Large intestine (tissue), 3 donors: ENCODE measurements at regions not wholly inside any gene's neighbourhood (a gene's known extent, or its start where the extent isn't known, plus 50 kb on each side); places are given as distances from the start of the nearest gene placed in this dataset.

Source experiments
- DNase-seq, 2 donors: peaks; one replicate each; pipeline versions ENCODE4 v3.0.0 to v3.0.0-alpha.2; 2013
- H3K27ac ChIP-seq: one replicate; pipeline ENCODE4 v1.5.1; 2013; ENCODE audit warnings: low read length
- H3K27me3 ChIP-seq: 2 replicates; pipeline ENCODE4 v1.6.1; 2013; ENCODE audit warnings: low read length; ENCODE audit not compliant: control insufficient read depth, insufficient read depth
- H3K36me3 ChIP-seq: 2 replicates; pipeline ENCODE4 v1.6.1; 2013; ENCODE audit warnings: low read length; ENCODE audit not compliant: control insufficient read depth, insufficient read depth
- H3K4me1 ChIP-seq: one replicate; pipeline ENCODE4 v1.6.1; 2013; ENCODE audit warnings: low read length; ENCODE audit not compliant: control insufficient read depth, insufficient read depth
- H3K4me3 ChIP-seq: one replicate; pipeline ENCODE4 v1.5.1; 2013; ENCODE audit warnings: low read length
- H3K9me3 ChIP-seq: one replicate; pipeline ENCODE4 v1.6.1; 2013; ENCODE audit warnings: mild to moderate bottlenecking, low read depth, low read length, moderate library complexity; ENCODE audit not compliant: control insufficient read depth
- WGBS: methylation state at CpG from one replicate; pipeline ENCODE4 v1.1.5; 2013; ENCODE audit warnings: low lambda C conversion rate; ENCODE audit not compliant: insufficient coverage; 5-methylcytosine and 5-hydroxymethylcytosine counted together

- Histone ChIP-seq H3K27me3 (no peaks in the 10 kb centered on the region), H3K27ac (no peak overlapping the region), H3K9me3 (no peaks in the 10 kb centered on the region), H3K4me3 (no peak overlapping the region), H3K36me3 (no peaks in the 10 kb centered on the region), H3K4me1 (peaks cover 6% of the 10 kb centered on the region)
- WGBS = 90% methylated on average over 2 of the region's 3 CpGs
- no peak for DNase-seq
These were observed 1534.4 kb upstream of the IGFBP7 start for GRCh38 chr4:58644549-58644948.

GRCh38 chr4:58636381-58636780 is 1526.2 kb upstream of the IGFBP7 start:
- no peak for DNase-seq
- WGBS = no CpG with 5 or more reads among the region's 2 CpGs
- Histone ChIP-seq H3K4me3 (no peak overlapping the region), H3K4me1 (peaks cover 6% of the 10 kb centered on the region), H3K27me3 (no peaks in the 10 kb centered on the region), H3K36me3 (no peaks in the 10 kb centered on the region), H3K27ac (no peak overlapping the region), H3K9me3 (no peaks in the 10 kb centered on the region)

GRCh38 chr4:58617226-58617625 is 1507.0 kb upstream of the IGFBP7 start:
- no peak overlapping the region for H3K4me3 ChIP-seq
- H3K36me3 ChIP-seq = no peaks in the 10 kb centered on the region
- WGBS = no CpG with 5 or more reads among the region's 2 CpGs
- no peak overlapping the region for H3K27ac ChIP-seq
- H3K4me1 ChIP-seq = no peaks in the 10 kb centered on the region
- H3K27me3 ChIP-seq = no peaks in the 10 kb centered on the region
- H3K9me3 ChIP-seq = no peaks in the 10 kb centered on the region
- DNase-seq = no peak

- DNase-seq = no peak
- Histone ChIP-seq H3K36me3 (no peaks in the 10 kb centered on the region), H3K4me1 (no peaks in the 10 kb centered on the region), H3K9me3 (no peaks in the 10 kb centered on the region), H3K27me3 (no peaks in the 10 kb centered on the region), H3K4me3 (no peak overlapping the region), H3K27ac (no peak overlapping the region)
- WGBS = no CpG with 5 or more reads among the region's 1 CpG
These were observed 1500.8 kb upstream of the IGFBP7 start for GRCh38 chr4:58611012-58611411.

GRCh38 chr4:58606303-58606702 is 1496.1 kb upstream of the IGFBP7 start:
- H3K36me3 ChIP-seq = no peaks in the 10 kb centered on the region
- H3K27me3 ChIP-seq = no peaks in the 10 kb centered on the region
- no peak overlapping the region for H3K4me3 ChIP-seq
- WGBS = 71% methylated on average over 2 of the region's 4 CpGs
- H3K27ac ChIP-seq = no peak overlapping the region
- DNase-seq = peak in 1 of 2 donors; percentile 19
- no peaks in the 10 kb centered on the region for H3K4me1 ChIP-seq
- no peaks in the 10 kb centered on the region for H3K9me3 ChIP-seq

- H3K4me3 ChIP-seq = no peak overlapping the region
- DNase-seq = no peak
- H3K27ac ChIP-seq = no peak overlapping the region
- no peaks in the 10 kb centered on the region for H3K9me3 ChIP-seq
- no peaks in the 10 kb centered on the region for H3K27me3 ChIP-seq
- H3K36me3 ChIP-seq = no peaks in the 10 kb centered on the region
- H3K4me1 ChIP-seq = no peaks in the 10 kb centered on the region
- WGBS = no CpG with 5 or more reads among the region's 4 CpGs
These were observed 1493.8 kb upstream of the IGFBP7 start for GRCh38 chr4:58603951-58604350.

GRCh38 chr4:58602731-58603359 is 1492.7 kb upstream of the IGFBP7 start:
- DNase-seq = no peak
- Histone ChIP-seq H3K4me1 (no peaks in the 10 kb centered on the region), H3K27ac (no peak overlapping the region), H3K27me3 (no peaks in the 10 kb centered on the region), H3K4me3 (no peak overlapping the region), H3K36me3 (no peaks in the 10 kb centered on the region), H3K9me3 (no peaks in the 10 kb centered on the region)
- WGBS = no CpG with 5 or more reads among the region's 1 CpG

GRCh38 chr4:58602022-58602421 is 1491.8 kb upstream of the IGFBP7 start:
- no peaks in the 10 kb centered on the region for H3K36me3 ChIP-seq
- WGBS = no CpG with 5 or more reads among the region's 1 CpG
- no peak overlapping the region for H3K27ac ChIP-seq
- H3K4me1 ChIP-seq = no peaks in the 10 kb centered on the region
- no peak overlapping the region for H3K4me3 ChIP-seq
- no peak for DNase-seq
- H3K9me3 ChIP-seq = no peaks in the 10 kb centered on the region
- H3K27me3 ChIP-seq = no peaks in the 10 kb centered on the region

- H3K36me3 ChIP-seq = no peaks in the 10 kb centered on the region
- no peak overlapping the region for H3K27ac ChIP-seq
- DNase-seq = no peak
- no peaks in the 10 kb centered on the region for H3K4me1 ChIP-seq
- no peaks in the 10 kb centered on the region for H3K9me3 ChIP-seq
- no peaks in the 10 kb centered on the region for H3K27me3 ChIP-seq
- WGBS = 100% methylated on average over 1 of the region's 2 CpGs
- no peak overlapping the region for H3K4me3 ChIP-seq
These were observed 1490.1 kb upstream of the IGFBP7 start for GRCh38 chr4:58600290-58600689.

GRCh38 chr4:58590722-58591121 is 1480.5 kb upstream of the IGFBP7 start:
- 80% methylated on average over 1 of the region's 2 CpGs for WGBS
- peak overlapping the region; percentile 59 for H3K27ac ChIP-seq
- no peaks in the 10 kb centered on the region for H3K4me1 ChIP-seq
- H3K27me3 ChIP-seq = no peaks in the 10 kb centered on the region
- H3K36me3 ChIP-seq = no peaks in the 10 kb centered on the region
- no peak overlapping the region for H3K4me3 ChIP-seq
- DNase-seq = peak; percentile 48 to 64
- no peaks in the 10 kb centered on the region for H3K9me3 ChIP-seq

GRCh38 chr4:58587856-58588255 is 1477.7 kb upstream of the IGFBP7 start:
- no CpG with 5 or more reads among the region's 6 CpGs for WGBS
- no peaks in the 10 kb centered on the region for H3K4me1 ChIP-seq
- H3K36me3 ChIP-seq = no peaks in the 10 kb centered on the region
- DNase-seq = peak; percentile 18 to 27
- no peaks in the 10 kb centered on the region for H3K27me3 ChIP-seq
- no peak overlapping the region for H3K4me3 ChIP-seq
- H3K9me3 ChIP-seq = no peaks in the 10 kb centered on the region
- H3K27ac ChIP-seq = no peak overlapping the region
